SK-N-MC (cell line): ENCODE measurements at regions not wholly inside any gene's neighbourhood (a gene's known extent, or its start where the extent isn't known, plus 50 kb on each side); places are given as distances from the start of the nearest gene placed in this dataset.

ENCODE experiments used
- DNase-seq: peaks from one replicate; pipeline ENCODE4 v3.0.0-alpha.2; 2011; ENCODE audit warnings: low read depth, low spot score
- H3K27ac ChIP-seq: fragments of 200-600 bp; sonication (generic); 2 replicates; pipeline ENCODE4 v1.5.1; 2016; ENCODE audit warnings: mixed run types
- H3K36me3 ChIP-seq: fragments of 200-600 bp; sonication (generic); 2 replicates; pipeline ENCODE4 v1.6.1; 2017; ENCODE audit warnings: antibody characterized with exemption, low read length, mixed read lengths; ENCODE audit not compliant: insufficient read depth
- H3K4me3 ChIP-seq: fragments of 200-600 bp; sonication (generic); 2 replicates; pipeline ENCODE4 v1.5.1; 2016
- H3K9ac ChIP-seq: fragments of 200-600 bp; sonication (generic); 2 replicates; pipeline ENCODE4 v1.8.0; 2017; ENCODE audit warnings: mixed run types, mixed read lengths; ENCODE audit not compliant: insufficient read length
- H3K9me3 ChIP-seq: fragments of 200-600 bp; sonication (generic); 2 replicates; pipeline ENCODE4 v1.6.1; 2017; ENCODE audit warnings: low read depth, mild to moderate bottlenecking, antibody characterized with exemption, low read length, moderate library complexity, mixed read lengths
- EZH2 ChIP-seq: fragments of 200-600 bp; sonication (generic); IDR thresholded peaks from one replicate; pipeline ENCODE4 v1.6.1; 2017; ENCODE audit warnings: antibody characterized with exemption
- FOXP2 ChIP-seq: optimal IDR thresholded peaks from 2 replicates; pipeline ENCODE3; 2011; ENCODE audit warnings: mild to moderate bottlenecking, moderate library complexity; ENCODE audit not compliant: insufficient read depth; ENCODE audit errors: extremely low read length, control extremely low read depth
- POLR2AphosphoS5 ChIP-seq: IDR thresholded peaks from 2 replicates; pipeline ENCODE4 v1.6.1; 2012; ENCODE audit warnings: mild to moderate bottlenecking, low read depth, low read length, borderline replicate concordance

DNA sequence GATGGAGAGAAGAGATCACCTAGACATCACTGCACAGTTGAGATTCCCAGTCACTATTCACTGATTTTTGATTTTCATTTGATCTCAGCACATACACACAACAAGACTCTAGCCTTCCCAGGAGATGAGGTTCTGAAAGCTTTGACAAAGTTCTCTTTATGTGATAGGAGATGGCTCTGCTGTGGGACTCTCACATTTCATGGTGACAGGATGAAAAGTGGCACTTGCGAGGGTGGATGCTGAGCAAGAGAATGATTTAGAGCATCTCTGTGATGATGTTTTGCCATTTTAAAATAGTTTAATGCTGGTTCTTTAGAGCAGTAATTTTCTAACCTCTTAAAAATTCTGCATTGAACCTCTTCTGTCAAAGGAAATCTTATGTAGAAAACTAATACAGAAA lies 113.3 kb upstream of the CA10 start:
- no peaks in the 10 kb centered on the region for H3K9me3 ChIP-seq
- TF ChIP-seq POLR2AphosphoS5 (no peak), FOXP2 (no peak), EZH2 (no peak)
- H3K36me3 ChIP-seq = no peaks in the 10 kb centered on the region
- DNase-seq = no peak
- H3K27ac ChIP-seq = no peak overlapping the region
- no peak overlapping the region for H3K4me3 ChIP-seq
- no peak overlapping the region for H3K9ac ChIP-seq

DNA sequence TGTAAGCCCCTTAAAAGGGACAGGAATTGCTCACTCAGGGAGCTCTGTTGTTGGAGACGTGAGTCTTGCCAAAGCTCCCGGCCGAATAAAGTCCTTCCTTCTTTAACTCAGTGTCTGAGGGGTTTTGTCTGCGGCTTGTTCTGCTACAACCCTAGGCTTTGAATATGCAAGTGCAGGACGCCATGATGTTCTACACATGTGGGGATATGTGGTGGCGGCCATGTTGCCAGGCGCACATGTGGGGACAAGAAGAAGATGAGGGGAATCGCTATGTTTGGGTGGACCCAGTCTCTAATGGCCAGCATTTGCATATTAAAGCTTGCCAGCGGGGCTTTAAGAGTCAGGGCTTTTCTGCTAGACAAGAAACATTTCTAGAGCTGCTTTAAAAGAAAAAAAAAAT lies 96.8 kb upstream of the CA10 start:
- DNase-seq = no peak
- Histone ChIP-seq H3K27ac (no peak overlapping the region), H3K9me3 (no peaks in the 10 kb centered on the region), H3K4me3 (no peak overlapping the region), H3K36me3 (no peaks in the 10 kb centered on the region), H3K9ac (no peak overlapping the region)
- TF ChIP-seq EZH2 = no peak
- TF ChIP-seq POLR2AphosphoS5 = no peak
- TF ChIP-seq FOXP2 = no peak

DNA sequence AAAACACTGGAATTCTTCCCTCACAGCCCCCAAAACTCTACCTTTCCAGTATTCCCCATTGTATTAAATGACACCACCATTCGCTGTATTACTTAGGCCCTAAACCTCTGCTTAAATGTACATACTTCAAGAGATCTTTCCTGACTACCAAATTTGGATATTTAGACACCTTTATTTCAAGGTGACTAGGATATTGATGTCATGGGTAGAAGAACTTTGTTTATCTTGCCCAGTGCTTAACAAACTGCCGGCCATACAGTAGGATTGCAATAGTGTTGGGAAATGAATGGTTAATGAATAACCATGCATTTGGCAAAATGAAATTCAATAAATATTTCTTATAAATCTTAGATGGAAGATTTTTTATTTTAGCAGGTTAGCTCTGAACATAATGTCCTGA lies 86.2 kb upstream of the CA10 start:
- Histone ChIP-seq H3K9ac (no peak overlapping the region), H3K9me3 (no peaks in the 10 kb centered on the region), H3K27ac (no peak overlapping the region), H3K4me3 (no peak overlapping the region), H3K36me3 (no peaks in the 10 kb centered on the region)
- TF ChIP-seq FOXP2 (no peak), EZH2 (no peak), POLR2AphosphoS5 (no peak)
- no peak for DNase-seq

DNA sequence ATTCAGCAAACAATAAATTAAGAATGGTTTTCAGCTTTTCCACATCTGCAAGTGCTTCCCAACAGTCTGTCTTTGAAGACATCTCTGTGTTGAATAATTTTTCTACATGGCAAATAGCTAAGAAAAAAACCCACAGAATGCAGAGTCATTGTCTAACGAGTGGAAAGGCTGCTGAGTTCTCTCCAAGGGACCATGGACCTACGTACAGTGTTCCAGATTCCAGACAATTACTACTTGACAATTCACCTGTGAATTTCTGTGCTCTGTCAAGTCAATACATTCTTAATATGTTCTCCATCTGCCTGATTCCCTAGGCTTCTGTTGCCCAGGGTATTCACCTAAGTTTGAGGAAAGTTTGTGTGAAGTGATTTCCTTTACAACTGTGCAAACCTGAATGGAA lies 83.8 kb upstream of the CA10 start:
- Histone ChIP-seq H3K36me3 (no peaks in the 10 kb centered on the region), H3K9ac (no peak overlapping the region), H3K9me3 (no peaks in the 10 kb centered on the region), H3K4me3 (no peak overlapping the region), H3K27ac (no peak overlapping the region)
- TF ChIP-seq POLR2AphosphoS5 (no peak), FOXP2 (no peak), EZH2 (no peak)
- no peak for DNase-seq

DNA sequence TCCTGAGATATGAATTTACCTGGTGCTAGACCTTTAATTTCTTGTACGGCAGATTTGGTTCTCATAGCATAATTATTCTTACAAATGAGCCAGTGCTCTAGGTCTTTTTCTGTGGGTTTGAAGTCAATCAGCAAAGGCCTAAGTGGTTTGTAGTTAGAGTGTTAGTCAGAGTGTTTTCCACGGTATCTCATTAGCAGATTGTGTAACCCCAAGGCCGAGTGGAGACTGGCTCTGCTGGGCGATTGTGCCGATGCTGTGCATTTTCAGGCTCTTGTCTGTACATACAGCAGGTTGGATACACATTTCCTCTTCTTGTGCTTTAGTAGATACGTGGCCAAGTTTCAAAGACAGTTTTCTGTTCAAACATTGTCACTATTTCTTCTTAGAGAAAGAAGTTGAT lies 78.6 kb upstream of the CA10 start:
- no peak overlapping the region for H3K9ac ChIP-seq
- H3K27ac ChIP-seq = no peak overlapping the region
- TF ChIP-seq FOXP2 = no peak
- TF ChIP-seq EZH2 = no peak
- TF ChIP-seq POLR2AphosphoS5 = no peak
- no peak for DNase-seq
- H3K36me3 ChIP-seq = no peaks in the 10 kb centered on the region
- H3K9me3 ChIP-seq = no peaks in the 10 kb centered on the region
- H3K4me3 ChIP-seq = no peak overlapping the region

DNA sequence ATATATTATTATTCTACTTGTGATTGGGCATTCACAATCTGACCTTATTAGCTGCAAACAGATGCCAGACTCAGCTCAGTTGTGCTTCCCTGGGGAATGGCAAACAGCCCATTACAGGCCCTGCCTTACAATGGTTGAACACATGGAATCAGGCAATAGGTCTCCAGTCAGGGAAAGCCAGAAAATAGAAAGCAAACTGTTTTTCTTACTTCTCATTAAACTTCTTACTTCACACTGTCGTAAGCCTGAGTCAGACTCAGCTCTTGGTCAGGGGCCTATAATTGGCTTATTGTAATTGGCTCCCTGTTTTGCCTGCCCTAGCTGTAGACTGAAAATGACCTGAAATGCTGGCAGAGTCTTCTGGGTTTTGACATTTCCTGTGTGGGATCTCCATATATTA lies 77.0 kb upstream of the CA10 start:
- no peaks in the 10 kb centered on the region for H3K9me3 ChIP-seq
- H3K27ac ChIP-seq = no peak overlapping the region
- no peak for DNase-seq
- H3K36me3 ChIP-seq = no peaks in the 10 kb centered on the region
- H3K9ac ChIP-seq = no peak overlapping the region
- no peak overlapping the region for H3K4me3 ChIP-seq
- no peak for TF ChIP-seq FOXP2
- TF ChIP-seq POLR2AphosphoS5 = no peak
- no peak for TF ChIP-seq EZH2

DNA sequence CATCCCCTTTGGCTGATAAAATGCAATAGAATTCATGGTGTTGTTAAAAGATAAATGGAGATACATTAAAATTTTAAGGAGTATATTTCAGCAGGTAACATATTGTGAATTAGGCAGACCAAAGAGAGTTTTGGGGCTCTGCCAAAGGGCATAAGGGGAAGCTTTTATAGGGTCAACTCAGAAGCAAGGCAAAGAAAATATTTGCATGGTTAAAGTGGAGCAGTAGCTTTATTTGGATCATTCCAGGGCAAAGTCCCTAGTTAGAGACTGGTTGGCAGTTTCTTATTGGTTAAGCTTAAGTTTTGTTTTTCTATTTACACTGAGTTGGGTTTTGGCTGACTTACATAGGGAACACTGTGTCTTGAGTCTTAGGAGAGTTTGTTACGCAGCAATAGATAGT lies 75.1 kb upstream of the CA10 start:
- H3K9ac ChIP-seq = no peak overlapping the region
- no peak overlapping the region for H3K27ac ChIP-seq
- no peak for DNase-seq
- TF ChIP-seq FOXP2 (no peak), EZH2 (no peak), POLR2AphosphoS5 (no peak)
- H3K36me3 ChIP-seq = no peaks in the 10 kb centered on the region
- H3K9me3 ChIP-seq = no peaks in the 10 kb centered on the region
- H3K4me3 ChIP-seq = no peak overlapping the region

DNA sequence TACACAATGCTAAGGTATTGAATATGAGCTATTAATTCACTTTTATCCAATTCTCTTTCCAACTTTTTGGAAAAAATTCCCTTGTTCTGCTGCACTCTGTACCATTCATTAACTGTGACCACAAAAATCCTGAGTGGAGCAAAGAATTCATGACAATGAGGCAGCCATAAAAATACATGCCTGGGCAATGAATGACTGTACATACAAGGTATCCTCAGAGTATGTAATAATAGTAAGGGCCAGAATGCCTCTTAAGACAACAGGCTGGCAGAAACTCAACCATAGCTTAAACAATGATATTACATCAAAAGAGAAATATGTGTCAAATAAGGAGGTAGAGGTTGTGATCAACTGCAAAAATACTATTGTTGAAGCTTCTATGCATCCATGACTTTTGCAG lies 74.7 kb upstream of the CA10 start:
- no peak for DNase-seq
- Histone ChIP-seq H3K9me3 (no peaks in the 10 kb centered on the region), H3K9ac (no peak overlapping the region), H3K36me3 (no peaks in the 10 kb centered on the region), H3K4me3 (no peak overlapping the region), H3K27ac (no peak overlapping the region)
- TF ChIP-seq FOXP2 (no peak), EZH2 (no peak), POLR2AphosphoS5 (no peak)

DNA sequence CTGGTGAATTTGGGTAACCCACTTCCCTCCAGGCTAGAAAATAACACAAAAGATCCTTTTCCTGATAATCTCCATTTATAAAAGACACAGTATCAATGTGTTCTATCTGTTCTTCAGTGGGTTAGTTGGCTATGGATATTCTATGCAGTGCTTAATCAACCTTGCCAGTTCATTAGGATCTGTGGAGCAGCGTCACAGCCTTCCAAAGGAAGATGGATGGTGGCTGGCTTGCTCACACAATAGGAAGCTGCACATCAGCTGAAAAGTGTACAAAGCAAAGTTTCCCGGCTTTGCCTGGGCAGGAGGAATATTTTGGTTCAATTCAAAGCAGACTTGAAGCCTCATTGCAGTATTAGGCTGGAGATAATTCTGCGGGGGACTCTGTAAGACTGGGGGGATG lies 70.3 kb upstream of the CA10 start:
- Histone ChIP-seq H3K27ac (no peak overlapping the region), H3K36me3 (no peaks in the 10 kb centered on the region), H3K9ac (no peak overlapping the region), H3K4me3 (no peak overlapping the region), H3K9me3 (no peaks in the 10 kb centered on the region)
- DNase-seq = no peak
- TF ChIP-seq FOXP2 (no peak), POLR2AphosphoS5 (no peak), EZH2 (no peak)
